ENCODE measurements at regions not wholly inside any gene's neighbourhood (a gene's known extent, or its start where the extent isn't known, plus 50 kb on each side); places are given as distances from the start of the nearest gene placed in this dataset.

- CTCF ChIA-PET: no interaction called here
- POLR2A ChIA-PET: no interaction called here
These were observed 514.6 kb downstream of the TLE4 start for GRCh38 chr9:80086386-80086785.

GRCh38 chr9:80085668-80086067 lies 513.9 kb downstream of the TLE4 start:
- ChIA-PET CTCF (no interaction called here), POLR2A (no interaction called here)

GRCh38 chr9:80082213-80082612 lies 510.4 kb downstream of the TLE4 start:
- CTCF ChIA-PET: no interaction called here

GRCh38 chr9:80078826-80079225 lies 507.1 kb downstream of the TLE4 start:
- ChIA-PET CTCF (no interaction called here), POLR2A (no interaction called here)

More at GRCh38 chr9:80082213-80082612, 510.4 kb downstream of the TLE4 start:
- POLR2A ChIA-PET: no interaction called here

GRCh38 chr9:80077059-80077458 lies 505.3 kb downstream of the TLE4 start:
- ChIA-PET CTCF (no interaction called here), POLR2A (no interaction called here)

- POLR2A ChIA-PET: no interaction called here
- CTCF ChIA-PET: no interaction called here
These were observed 504.4 kb downstream of the TLE4 start for GRCh38 chr9:80076162-80076561.

- POLR2A ChIA-PET: interaction anchor here (0.6 kb wide), 1 partner anchor 1022 kb away, joined by 7 read pairs; no protein-coding TSS in a partner anchor
- CTCF ChIA-PET: no interaction called here
These were observed 502.7 kb downstream of the TLE4 start for GRCh38 chr9:80074439-80074838.

- CTCF ChIA-PET: no interaction called here
- POLR2A ChIA-PET: no interaction called here
These were observed 500.7 kb downstream of the TLE4 start for GRCh38 chr9:80072451-80072850.

- ChIA-PET POLR2A (no interaction called here), CTCF (no interaction called here)
These were observed 498.4 kb downstream of the TLE4 start for GRCh38 chr9:80070071-80070742.

GRCh38 chr9:80066931-80067330 lies 495.2 kb downstream of the TLE4 start:
- ChIA-PET POLR2A (no interaction called here), CTCF (no interaction called here)

- POLR2A ChIA-PET: no interaction called here
- CTCF ChIA-PET: no interaction called here
These were observed 490.8 kb downstream of the TLE4 start for GRCh38 chr9:80062567-80062966.

GRCh38 chr9:80061940-80062339 lies 490.2 kb downstream of the TLE4 start:
- CTCF ChIA-PET: no interaction called here
- POLR2A ChIA-PET: no interaction called here

GRCh38 chr9:80061096-80061495 lies 489.3 kb downstream of the TLE4 start:
- POLR2A ChIA-PET: no interaction called here
- CTCF ChIA-PET: no interaction called here

GRCh38 chr9:80059979-80060378 lies 488.2 kb downstream of the TLE4 start:
- CTCF ChIA-PET: interaction anchor here (0.7 kb wide), 1 partner anchor 366 kb away, joined by 3 read pairs; no protein-coding TSS in a partner anchor

GRCh38 chr9:80059191-80059590 lies 487.4 kb downstream of the TLE4 start:
- ChIA-PET CTCF (no interaction called here), POLR2A (no interaction called here)

More at GRCh38 chr9:80059979-80060378, 488.2 kb downstream of the TLE4 start:
- POLR2A ChIA-PET: no interaction called here

GRCh38 chr9:80052830-80053229 lies 481.1 kb downstream of the TLE4 start:
- CTCF ChIA-PET: no interaction called here
- POLR2A ChIA-PET: no interaction called here

- ChIA-PET POLR2A (no interaction called here), CTCF (no interaction called here)
These were observed 477.5 kb downstream of the TLE4 start for GRCh38 chr9:80049096-80049782.

GRCh38 chr9:80046481-80046880 lies 474.7 kb downstream of the TLE4 start:
- ChIA-PET POLR2A (no interaction called here), CTCF (no interaction called here)

GRCh38 chr9:80041821-80042220 lies 470.1 kb downstream of the TLE4 start:
- CTCF ChIA-PET: no interaction called here
- POLR2A ChIA-PET: no interaction called here

GRCh38 chr9:80040457-80040856 lies 468.7 kb downstream of the TLE4 start:
- CTCF ChIA-PET: no interaction called here
- POLR2A ChIA-PET: no interaction called here

GRCh38 chr9:80030801-80031200 lies 459.0 kb downstream of the TLE4 start:
- POLR2A ChIA-PET: no interaction called here

GRCh38 chr9:80028501-80028900 lies 456.7 kb downstream of the TLE4 start:
- POLR2A ChIA-PET: no interaction called here
- CTCF ChIA-PET: no interaction called here

More at GRCh38 chr9:80030801-80031200, 459.0 kb downstream of the TLE4 start:
- CTCF ChIA-PET: no interaction called here
